Keratinocyte (primary cell): ENCODE measurements at regions not wholly inside any gene's neighbourhood (a gene's known extent, or its start where the extent isn't known, plus 50 kb on each side); places are given as distances from the start of the nearest gene placed in this dataset.

Source experiments
- CTCF ChIP-seq, 3 experiments: IDR thresholded peaks in 1 of 3; conservative IDR thresholded peaks in 1 of 3; optimal IDR thresholded peaks in 1 of 3; 2 replicates in 2 of 3; 3 replicates in 1 of 3; pipeline versions ENCODE3 to v1.5.1; 2011; ENCODE audit warnings: low read length in 3 of 3, mild to moderate bottlenecking in 3 of 3, moderate library complexity in 2 of 3, control low read depth in 1 of 3, inconsistent platforms in 1 of 3; ENCODE audit not compliant: insufficient read depth in 2 of 3; ENCODE audit errors: extremely low read depth in 1 of 3
- EZH2 ChIP-seq: IDR thresholded peaks from one replicate; pipeline ENCODE4 v1.6.1; 2012; ENCODE audit warnings: inconsistent platforms, mild to moderate bottlenecking, low read length, moderate library complexity

DNA sequence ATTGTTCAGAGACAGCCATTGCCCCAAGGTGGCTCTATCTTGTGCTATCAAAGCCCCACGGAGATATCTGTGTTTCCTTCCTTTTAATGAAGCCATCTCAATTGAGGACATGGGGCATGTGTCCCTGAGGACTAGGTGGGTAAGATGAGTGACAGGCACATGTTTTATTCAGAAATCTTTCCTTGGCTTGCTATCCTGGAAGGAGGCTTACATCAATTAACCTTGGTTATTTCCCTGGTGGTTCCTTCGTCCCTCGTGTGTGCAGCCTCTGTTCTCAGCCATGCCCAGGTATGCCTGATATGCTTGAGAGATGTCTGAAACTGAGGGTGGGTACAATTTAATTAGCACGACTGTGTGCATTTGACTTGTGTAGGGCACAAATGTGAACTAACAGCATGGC, 102.2 kb upstream of the TUT7 start:
- TF ChIP-seq CTCF (optimal IDR thresholded peaks at IDR 0.05 in 1 of 3, IDR thresholded peaks at IDR 0.05 in 1 of 3, conservative IDR thresholded peaks at IDR 0.05 in 1 of 3; ENCODE audit: extremely low read depth in 1 of 3, insufficient read depth in 2 of 3, low read length in 3 of 3) (no peak), EZH2 (no peak)
